Activated naive CD4-positive, alpha-beta T cell treated with anti-CD3 and anti-CD28 coated beads for 36 hours (primary cell): ENCODE measurements at regions not wholly inside any gene's neighbourhood (a gene's known extent, or its start where the extent isn't known, plus 50 kb on each side); places are given as distances from the start of the nearest gene placed in this dataset.

Source experiments
- CTCF ChIA-PET: fragments of 350-600 bp; sonication (Branson Sonifier 250); formaldehyde crosslinking; loops from one replicate; lab custom pipeline; 2021; ENCODE audit warnings: antibody characterized with exemption; lab: Charles Lee
- DNase-seq: peaks from one replicate; pipeline ENCODE4 v3.0.0-alpha.2; 2020
- H3K27ac Mint-ChIP-seq: one replicate; pipeline ENCODE4 v1.8.0; 2021; ENCODE audit warnings: mild to moderate bottlenecking, mixed read lengths
- H3K27me3 Mint-ChIP-seq: one replicate; pipeline ENCODE4 v1.8.0; 2021; ENCODE audit warnings: low read depth, mixed read lengths
- H3K36me3 Mint-ChIP-seq: one replicate; pipeline ENCODE4 v1.8.0; 2021; ENCODE audit warnings: low read depth, mixed read lengths
- H3K4me1 Mint-ChIP-seq: one replicate; pipeline ENCODE4 v1.8.0; 2021; ENCODE audit warnings: low read depth, mixed read lengths
- H3K4me3 Mint-ChIP-seq: one replicate; pipeline ENCODE4 v1.8.0; 2021; ENCODE audit warnings: mild to moderate bottlenecking, moderate library complexity, mixed read lengths
- H3K9me3 Mint-ChIP-seq: one replicate; pipeline ENCODE4 v1.8.0; 2021; ENCODE audit warnings: mixed read lengths
- intact Hi-C: fragments of 100-400 bp; cut with micrococcal nuclease; formaldehyde crosslinking; loops from one replicate; pipeline ENCODE4 v1.15.1; 2023

GRCh38 chr15:31955734-31956133 lies 74.6 kb upstream of the CHRNA7 start:
- DNase-seq: no peak
- CTCF ChIA-PET: no interaction called here
- intact Hi-C loops: no loop called here
- Mint-ChIP-seq H3K27me3 (peaks cover 10% of the 10 kb centered on the region), H3K9me3 (peaks cover 11% of the 10 kb centered on the region), H3K4me1 (no peaks in the 10 kb centered on the region), H3K27ac (no peak overlapping the region), H3K36me3 (no peaks in the 10 kb centered on the region), H3K4me3 (no peak overlapping the region)

- H3K4me1 Mint-ChIP-seq: no peaks in the 10 kb centered on the region
- intact Hi-C loops: no loop called here
- H3K36me3 Mint-ChIP-seq: no peaks in the 10 kb centered on the region
- H3K9me3 Mint-ChIP-seq: peaks cover 17% of the 10 kb centered on the region
- no peak overlapping the region for H3K27ac Mint-ChIP-seq
- CTCF ChIA-PET: no interaction called here
- H3K27me3 Mint-ChIP-seq: peaks cover 9% of the 10 kb centered on the region
- H3K4me3 Mint-ChIP-seq: no peak overlapping the region
- no peak for DNase-seq
Observed at GRCh38 chr15:31957581-31957980, 72.7 kb upstream of the CHRNA7 start.

- Mint-ChIP-seq H3K27ac (no peak overlapping the region), H3K36me3 (no peaks in the 10 kb centered on the region), H3K9me3 (peaks cover 6% of the 10 kb centered on the region), H3K27me3 (peaks cover 12% of the 10 kb centered on the region), H3K4me1 (no peaks in the 10 kb centered on the region), H3K4me3 (no peak overlapping the region)
- CTCF ChIA-PET: interaction anchor here (1.3 to 1.4 kb wide), 2 partner anchors 10 to 13 kb away, joined by 3 to 6 read pairs; no protein-coding TSS in a partner anchor
- intact Hi-C loops: no loop called here
- DNase-seq: no peak
Observed at GRCh38 chr15:31964586-31965307, 65.6 kb upstream of the CHRNA7 start.

GRCh38 chr15:31970007-31970406 lies 60.3 kb upstream of the CHRNA7 start:
- Mint-ChIP-seq H3K27me3 (peaks cover 11% of the 10 kb centered on the region), H3K4me3 (no peak overlapping the region), H3K27ac (no peak overlapping the region), H3K9me3 (no peaks in the 10 kb centered on the region), H3K4me1 (peaks cover 2% of the 10 kb centered on the region), H3K36me3 (no peaks in the 10 kb centered on the region)
- CTCF ChIA-PET: interaction anchor here (1.4 kb wide), 1 partner anchor 8 kb away, joined by 4 read pairs; no protein-coding TSS in a partner anchor
- no peak for DNase-seq
- intact Hi-C loops: no loop called here

GRCh38 chr15:31973197-31973596 lies 57.1 kb upstream of the CHRNA7 start:
- H3K27ac Mint-ChIP-seq: no peak overlapping the region
- H3K9me3 Mint-ChIP-seq: no peaks in the 10 kb centered on the region
- H3K4me3 Mint-ChIP-seq: no peak overlapping the region
- CTCF ChIA-PET: interaction anchor here (0.7 kb wide), 1 partner anchor 44 kb away, joined by 3 read pairs; no protein-coding TSS in a partner anchor
- intact Hi-C loops: no loop called here
- peaks cover 21% of the 10 kb centered on the region for H3K27me3 Mint-ChIP-seq
- DNase-seq: no peak
- H3K36me3 Mint-ChIP-seq: no peaks in the 10 kb centered on the region
- peaks cover 7% of the 10 kb centered on the region for H3K4me1 Mint-ChIP-seq

GRCh38 chr15:31974154-31974794 lies 56.0 kb upstream of the CHRNA7 start:
- Mint-ChIP-seq H3K27me3 (peaks cover 28% of the 10 kb centered on the region), H3K27ac (no peak overlapping the region), H3K36me3 (no peaks in the 10 kb centered on the region), H3K4me1 (peaks cover 7% of the 10 kb centered on the region), H3K4me3 (no peak overlapping the region), H3K9me3 (no peaks in the 10 kb centered on the region)
- intact Hi-C loops: loop anchor here (1.0 kb wide), 1 partner anchor 106 kb away; no protein-coding TSS in a partner anchor
- CTCF ChIA-PET: interaction anchor here (0.6 to 2.8 kb wide), 5 partner anchors 9 to 45 kb away, joined by 3 to 11 read pairs (median 3); no protein-coding TSS in a partner anchor
- DNase-seq: no peak

- Mint-ChIP-seq H3K27ac (no peak overlapping the region), H3K9me3 (no peaks in the 10 kb centered on the region), H3K4me1 (peaks cover 7% of the 10 kb centered on the region), H3K36me3 (no peaks in the 10 kb centered on the region), H3K27me3 (peaks cover 28% of the 10 kb centered on the region), H3K4me3 (peak overlapping the region; percentile 41)
- CTCF ChIA-PET: interaction anchor here (0.6 to 2.8 kb wide), 6 partner anchors 8 to 470 kb away, joined by 3 to 11 read pairs (median 3); no protein-coding TSS in a partner anchor
- intact Hi-C loops: loop anchor here (1.0 to 5.0 kb wide), 2 partner anchors 107 to 328 kb away; no protein-coding TSS in a partner anchor
- peak; percentile 54 for DNase-seq
Observed at GRCh38 chr15:31974855-31975829, 55.2 kb upstream of the CHRNA7 start.

- no peaks in the 10 kb centered on the region for H3K9me3 Mint-ChIP-seq
- no peak overlapping the region for H3K4me3 Mint-ChIP-seq
- peak; percentile 16 for DNase-seq
- peaks cover 28% of the 10 kb centered on the region for H3K27me3 Mint-ChIP-seq
- H3K36me3 Mint-ChIP-seq: no peaks in the 10 kb centered on the region
- intact Hi-C loops: loop anchor here (5.0 kb wide), 1 partner anchor 329 kb away; no protein-coding TSS in a partner anchor
- H3K4me1 Mint-ChIP-seq: peaks cover 7% of the 10 kb centered on the region
- H3K27ac Mint-ChIP-seq: no peak overlapping the region
- CTCF ChIA-PET: interaction anchor here (0.6 to 2.8 kb wide), 5 partner anchors 10 to 95 kb away, joined by 3 to 11 read pairs (median 3); no protein-coding TSS in a partner anchor
Observed at GRCh38 chr15:31975830-31976229, 54.5 kb upstream of the CHRNA7 start.

GRCh38 chr15:31977138-31977537 lies 53.2 kb upstream of the CHRNA7 start:
- Mint-ChIP-seq H3K9me3 (no peaks in the 10 kb centered on the region), H3K4me1 (peaks cover 7% of the 10 kb centered on the region), H3K4me3 (no peak overlapping the region), H3K27ac (no peak overlapping the region), H3K36me3 (no peaks in the 10 kb centered on the region), H3K27me3 (peaks cover 28% of the 10 kb centered on the region)
- CTCF ChIA-PET: interaction anchor here (0.8 to 2.8 kb wide), 13 partner anchors 7 to 180 kb away, joined by 3 to 11 read pairs (median 4); no protein-coding TSS in a partner anchor
- DNase-seq: no peak
- intact Hi-C loops: loop anchor here (5.0 kb wide), 1 partner anchor 330 kb away; no protein-coding TSS in a partner anchor

GRCh38 chr15:31977812-31978661 lies 52.3 kb upstream of the CHRNA7 start:
- H3K9me3 Mint-ChIP-seq: no peaks in the 10 kb centered on the region
- no peak overlapping the region for H3K4me3 Mint-ChIP-seq
- H3K27me3 Mint-ChIP-seq: peaks cover 28% of the 10 kb centered on the region
- intact Hi-C loops: loop anchor here (5.0 kb wide), 1 partner anchor 331 kb away; no protein-coding TSS in a partner anchor
- H3K36me3 Mint-ChIP-seq: no peaks in the 10 kb centered on the region
- H3K27ac Mint-ChIP-seq: no peak overlapping the region
- DNase-seq: peak; percentile 64
- CTCF ChIA-PET: interaction anchor here (0.8 to 1.9 kb wide), 11 partner anchors 8 to 181 kb away, joined by 3 to 10 read pairs (median 4); no protein-coding TSS in a partner anchor
- peaks cover 7% of the 10 kb centered on the region for H3K4me1 Mint-ChIP-seq
